Mesothelial cell of epicardium (in vitro differentiated cells): ENCODE measurements at regions not wholly inside any gene's neighbourhood (a gene's known extent, or its start where the extent isn't known, plus 50 kb on each side); places are given as distances from the start of the nearest gene placed in this dataset.
"Not testable (repeated sequence)": the region's sequence is repeated elsewhere in the genome, so short reads cannot be mapped to it uniquely, and the experiment has no call there.

Source experiments
- DNase-seq, 2 experiments: peaks; one replicate each; pipeline ENCODE4 v3.0.0; 2021; ENCODE audit warnings: low spot score in 2 of 2; ENCODE audit not compliant: unreplicated experiment in 2 of 2
- H3K27ac Mint-ChIP-seq: 2 replicates; pipeline ENCODE4 v1.8.0; 2021; ENCODE audit warnings: mixed read lengths
- H3K27me3 Mint-ChIP-seq: 2 replicates; pipeline ENCODE4 v1.8.0; 2021; ENCODE audit warnings: low read depth, mixed read lengths
- H3K36me3 Mint-ChIP-seq: 2 replicates; pipeline ENCODE4 v1.8.0; 2021; ENCODE audit warnings: mixed read lengths
- H3K4me1 Mint-ChIP-seq: 2 replicates; pipeline ENCODE4 v1.8.0; 2021; ENCODE audit warnings: mixed read lengths
- H3K4me3 Mint-ChIP-seq: 2 replicates; pipeline ENCODE4 v1.8.0; 2021; ENCODE audit warnings: mild to moderate bottlenecking, moderate library complexity, mixed read lengths
- H3K9me3 Mint-ChIP-seq: 2 replicates; pipeline ENCODE4 v1.8.0; 2021; ENCODE audit warnings: mixed read lengths
- TF ChIP-seq, protein P1 (sequence below): fragments of 200-600 bp; sonication (generic); IDR thresholded peaks from one replicate; pipeline ENCODE4 v1.5.0; 2021; ENCODE audit warnings: antibody characterized with exemption; ENCODE audit not compliant: unreplicated experiment

DNA sequence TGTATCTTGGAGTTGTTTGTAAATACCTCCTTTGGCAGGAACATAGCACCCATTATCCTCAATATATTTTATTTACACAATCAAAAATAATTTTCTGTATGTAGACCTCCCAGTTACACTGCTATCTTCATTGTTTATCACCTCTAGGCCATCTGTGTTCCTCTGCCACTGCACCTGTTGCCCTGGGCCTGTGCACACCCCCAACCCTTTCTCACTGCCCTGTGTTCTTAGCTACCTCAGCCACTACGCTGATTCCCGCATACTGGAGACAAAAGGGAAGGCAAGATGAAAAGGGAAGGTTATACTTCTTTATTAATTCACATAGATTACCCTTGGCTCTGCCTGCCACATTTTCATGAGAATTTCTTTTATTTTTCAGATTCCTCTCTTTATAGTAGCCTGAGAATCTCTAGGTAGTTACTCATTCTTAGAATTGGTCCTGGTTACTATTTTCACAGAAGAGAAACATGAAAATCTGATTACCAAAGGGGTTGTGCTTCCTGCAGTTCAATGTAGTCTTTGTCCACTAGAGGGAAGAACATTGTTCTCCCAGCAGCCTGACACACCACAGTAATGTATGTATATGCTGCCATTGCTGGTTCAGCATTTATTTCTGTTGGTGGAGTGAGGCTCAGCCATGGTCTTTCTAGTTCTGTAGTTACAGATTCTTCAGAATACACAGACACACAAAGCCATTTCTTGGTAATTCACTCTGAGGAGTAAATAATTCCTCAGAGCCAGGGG is 1947.5 kb downstream of the KHDRBS2 start:
- not testable (repeated sequence) for H3K4me3 Mint-ChIP-seq, H3K27me3 Mint-ChIP-seq, H3K9me3 Mint-ChIP-seq, DNase-seq, H3K4me1 Mint-ChIP-seq, H3K36me3 Mint-ChIP-seq, H3K27ac Mint-ChIP-seq
- TF ChIP-seq, protein P1, sequence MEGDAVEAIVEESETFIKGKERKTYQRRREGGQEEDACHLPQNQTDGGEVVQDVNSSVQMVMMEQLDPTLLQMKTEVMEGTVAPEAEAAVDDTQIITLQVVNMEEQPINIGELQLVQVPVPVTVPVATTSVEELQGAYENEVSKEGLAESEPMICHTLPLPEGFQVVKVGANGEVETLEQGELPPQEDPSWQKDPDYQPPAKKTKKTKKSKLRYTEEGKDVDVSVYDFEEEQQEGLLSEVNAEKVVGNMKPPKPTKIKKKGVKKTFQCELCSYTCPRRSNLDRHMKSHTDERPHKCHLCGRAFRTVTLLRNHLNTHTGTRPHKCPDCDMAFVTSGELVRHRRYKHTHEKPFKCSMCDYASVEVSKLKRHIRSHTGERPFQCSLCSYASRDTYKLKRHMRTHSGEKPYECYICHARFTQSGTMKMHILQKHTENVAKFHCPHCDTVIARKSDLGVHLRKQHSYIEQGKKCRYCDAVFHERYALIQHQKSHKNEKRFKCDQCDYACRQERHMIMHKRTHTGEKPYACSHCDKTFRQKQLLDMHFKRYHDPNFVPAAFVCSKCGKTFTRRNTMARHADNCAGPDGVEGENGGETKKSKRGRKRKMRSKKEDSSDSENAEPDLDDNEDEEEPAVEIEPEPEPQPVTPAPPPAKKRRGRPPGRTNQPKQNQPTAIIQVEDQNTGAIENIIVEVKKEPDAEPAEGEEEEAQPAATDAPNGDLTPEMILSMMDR, result peak; percentile 24

DNA sequence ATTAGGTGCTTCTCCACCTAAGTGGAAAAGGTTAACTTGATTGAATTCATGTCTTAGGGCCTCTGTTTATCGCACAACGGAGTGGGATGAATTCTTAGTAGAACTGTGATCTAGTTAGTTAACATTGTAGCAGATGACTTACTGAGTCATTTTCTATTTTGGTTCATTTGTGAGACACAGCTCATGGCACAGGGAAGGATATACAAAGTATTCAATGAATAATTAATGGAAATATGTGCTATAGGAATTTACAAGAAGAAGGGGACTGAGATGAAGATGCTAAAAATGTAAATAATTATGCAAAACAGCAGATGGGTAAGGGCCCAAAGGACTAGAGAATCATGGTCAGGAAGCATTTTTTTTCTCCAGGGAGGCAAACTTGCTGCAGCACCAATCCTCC is 1950.9 kb downstream of the KHDRBS2 start:
- not testable (repeated sequence) for H3K27me3 Mint-ChIP-seq, H3K4me3 Mint-ChIP-seq, H3K9me3 Mint-ChIP-seq, H3K4me1 Mint-ChIP-seq, H3K27ac Mint-ChIP-seq, H3K36me3 Mint-ChIP-seq, DNase-seq

DNA sequence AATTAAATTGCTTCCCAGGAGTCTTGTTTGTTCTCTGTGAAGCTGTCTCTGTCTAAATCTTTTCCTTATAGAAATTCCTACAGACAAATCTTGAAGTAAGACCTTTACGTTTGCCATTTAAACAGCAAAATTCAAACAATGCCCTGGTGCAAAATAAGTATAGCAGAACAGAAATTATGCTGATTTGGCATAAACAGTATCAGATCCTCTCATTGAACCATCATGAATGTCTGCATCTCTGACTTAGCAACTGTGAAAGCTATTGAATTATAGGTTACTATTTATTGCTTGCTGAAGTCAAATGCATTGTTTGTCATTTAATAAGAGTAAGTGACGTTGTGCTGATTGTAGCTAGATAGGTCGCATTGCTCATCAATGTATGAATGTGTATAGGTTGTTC is 1952.3 kb downstream of the KHDRBS2 start:
- H3K9me3 Mint-ChIP-seq, H3K4me3 Mint-ChIP-seq, H3K27me3 Mint-ChIP-seq, DNase-seq, H3K36me3 Mint-ChIP-seq, H3K27ac Mint-ChIP-seq, H3K4me1 Mint-ChIP-seq: not testable (repeated sequence)

DNA sequence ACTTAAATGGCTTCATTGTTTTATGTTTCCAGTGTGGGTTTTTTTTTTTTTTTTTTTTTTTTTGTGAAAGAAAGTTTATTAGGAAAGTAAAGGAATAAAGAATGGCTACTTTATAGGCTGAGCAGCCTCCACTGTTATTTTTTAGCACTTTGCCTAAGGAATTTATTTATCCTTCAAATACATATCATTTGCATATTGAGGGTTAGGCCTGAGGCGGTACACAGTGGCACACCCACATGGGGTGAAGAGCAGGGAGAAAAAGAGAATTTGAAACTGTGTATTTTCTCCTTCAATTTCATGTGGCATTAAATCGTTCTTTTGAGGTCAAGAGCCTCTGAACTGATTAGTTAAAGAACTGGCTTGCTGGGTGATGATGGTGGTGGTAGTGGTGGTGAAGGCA is 1977.1 kb downstream of the KHDRBS2 start:
- DNase-seq, H3K4me1 Mint-ChIP-seq, H3K27me3 Mint-ChIP-seq, H3K9me3 Mint-ChIP-seq, H3K27ac Mint-ChIP-seq, H3K36me3 Mint-ChIP-seq, H3K4me3 Mint-ChIP-seq: not testable (repeated sequence)
